Esophagus muscularis mucosa (tissue), 4 donors: ENCODE measurements at regions not wholly inside any gene's neighbourhood (a gene's known extent, or its start where the extent isn't known, plus 50 kb on each side); places are given as distances from the start of the nearest gene placed in this dataset.

Experiments
- DNase-seq: peaks from one replicate; pipeline ENCODE4 v3.0.0-alpha.2; 2017; ENCODE audit errors: extremely low spot score
- H3K27ac ChIP-seq, 4 donors: fragments of 200-600 bp; sonication (generic); replicated peaks in 1 of 4; 1 replicate in 3 of 4; 2 replicates in 1 of 4; pipeline ENCODE4 v1.5.1; 2016 to 2019; ENCODE audit warnings: mild to moderate bottlenecking in 1 of 4
- H3K27me3 ChIP-seq, 4 donors: fragments of 200-600 bp; sonication (generic); one replicate each; pipeline versions ENCODE4 v1.5.1 to v1.6.0; 2016 to 2019
- H3K36me3 ChIP-seq, 4 donors: fragments of 200-600 bp; sonication (generic); one replicate each; pipeline ENCODE4 v1.5.1; 2016 to 2019
- H3K4me1 ChIP-seq, 4 donors: fragments of 200-600 bp; sonication (generic); one replicate each; pipeline ENCODE4 v1.5.1; 2016 to 2019
- H3K4me3 ChIP-seq, 4 donors: fragments of 200-600 bp; sonication (generic); 1 replicate in 2 of 4; 2 replicates in 2 of 4; pipeline ENCODE4 v1.5.1; 2016 to 2019; ENCODE audit warnings: mild to moderate bottlenecking in 4 of 4, moderate library complexity in 1 of 4
- H3K9me3 ChIP-seq, 4 donors: fragments of 200-600 bp; sonication (generic); 1 replicate in 3 of 4; 2 replicates in 1 of 4; pipeline ENCODE4 v1.5.1; 2016 to 2019
- EP300 ChIP-seq: sonication (generic); formaldehyde crosslinking; IDR thresholded peaks from one replicate; pipeline ENCODE4 v1.6.1; 2017; ENCODE audit warnings: antibody characterized with exemption
- POLR2A ChIP-seq: fragments of 450-650 bp; IDR thresholded peaks from one replicate; pipeline ENCODE4 v1.6.1; 2017; ENCODE audit warnings: antibody characterized with exemption, moderate library complexity, mild to moderate bottlenecking, low read depth
- POLR2AphosphoS5 ChIP-seq, 2 donors: sonication (generic); formaldehyde crosslinking; IDR thresholded peaks; one replicate each; pipeline ENCODE4 v1.6.1; 2017; ENCODE audit warnings: antibody characterized with exemption in 2 of 2
- WGBS: methylation state at CpG from one replicate; pipeline ENCODE4 v1.1.5; 2018; 5-methylcytosine and 5-hydroxymethylcytosine counted together
- intact Hi-C: fragments of 100-400 bp; cut with DNase I; formaldehyde crosslinking; loops from one replicate; pipeline ENCODE4 v1.15.1; 2023
- TF ChIP-seq, protein P1 (sequence below), 3 experiments: fragments of 200-600 bp in 2 of 3; fragments of 450-650 bp in 1 of 3; sonication (generic) in 2 of 3; IDR thresholded peaks; one replicate each; pipeline ENCODE4 v1.5.1; 2017 to 2019; ENCODE audit warnings: antibody characterized with exemption in 3 of 3, mild to moderate bottlenecking in 2 of 3, moderate library complexity in 1 of 3

DNA sequence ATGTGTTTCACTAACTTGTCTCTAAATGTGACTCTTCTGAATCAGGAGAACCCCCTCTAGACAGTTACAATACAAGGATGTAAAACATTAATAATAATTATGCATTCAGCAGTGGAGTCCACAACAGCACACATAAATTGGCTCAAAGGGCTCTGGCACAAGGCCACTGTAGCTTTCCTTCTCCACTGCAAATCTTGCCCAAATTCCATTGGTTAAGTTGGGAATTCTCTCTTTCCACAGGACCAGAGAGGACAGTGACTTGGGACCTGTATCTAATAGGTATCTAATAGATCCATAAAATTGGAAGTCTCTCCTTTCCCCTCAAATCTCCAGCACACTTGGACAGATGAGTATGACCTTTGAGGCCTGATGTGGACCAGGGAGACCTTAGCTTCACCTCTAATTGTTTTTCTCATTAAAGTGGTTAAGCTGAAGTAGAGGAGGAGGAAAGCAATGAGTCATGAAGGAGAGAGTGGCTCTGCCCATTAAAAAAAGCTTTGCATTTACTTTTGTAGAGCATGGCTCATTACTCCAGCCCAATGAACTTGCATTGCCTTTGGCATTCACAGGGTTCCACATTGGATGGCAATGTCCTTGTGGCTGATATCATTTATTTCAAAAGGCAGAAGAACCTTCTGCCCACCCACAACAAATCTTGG is 72.3 kb upstream of the SH3RF1 start:
- Histone ChIP-seq H3K9me3 (no peaks in the 10 kb centered on the region), H3K4me1 (no peaks in the 10 kb centered on the region), H3K36me3 (no peaks in the 10 kb centered on the region), H3K27me3 (no peaks in the 10 kb centered on the region), H3K4me3 (no peak overlapping the region), H3K27ac (no peak overlapping the region)
- DNase-seq = no peak
- TF ChIP-seq, protein P1, sequence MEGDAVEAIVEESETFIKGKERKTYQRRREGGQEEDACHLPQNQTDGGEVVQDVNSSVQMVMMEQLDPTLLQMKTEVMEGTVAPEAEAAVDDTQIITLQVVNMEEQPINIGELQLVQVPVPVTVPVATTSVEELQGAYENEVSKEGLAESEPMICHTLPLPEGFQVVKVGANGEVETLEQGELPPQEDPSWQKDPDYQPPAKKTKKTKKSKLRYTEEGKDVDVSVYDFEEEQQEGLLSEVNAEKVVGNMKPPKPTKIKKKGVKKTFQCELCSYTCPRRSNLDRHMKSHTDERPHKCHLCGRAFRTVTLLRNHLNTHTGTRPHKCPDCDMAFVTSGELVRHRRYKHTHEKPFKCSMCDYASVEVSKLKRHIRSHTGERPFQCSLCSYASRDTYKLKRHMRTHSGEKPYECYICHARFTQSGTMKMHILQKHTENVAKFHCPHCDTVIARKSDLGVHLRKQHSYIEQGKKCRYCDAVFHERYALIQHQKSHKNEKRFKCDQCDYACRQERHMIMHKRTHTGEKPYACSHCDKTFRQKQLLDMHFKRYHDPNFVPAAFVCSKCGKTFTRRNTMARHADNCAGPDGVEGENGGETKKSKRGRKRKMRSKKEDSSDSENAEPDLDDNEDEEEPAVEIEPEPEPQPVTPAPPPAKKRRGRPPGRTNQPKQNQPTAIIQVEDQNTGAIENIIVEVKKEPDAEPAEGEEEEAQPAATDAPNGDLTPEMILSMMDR (IDR thresholded peaks at IDR 0.05) = no peak
- TF ChIP-seq POLR2A (no peak), POLR2AphosphoS5 (IDR thresholded peaks at IDR 0.05) (no peak), EP300 (no peak)
- intact Hi-C loops = no loop called here

- Histone ChIP-seq H3K27me3 (no peaks in the 10 kb centered on the region), H3K9me3 (no peaks in the 10 kb centered on the region), H3K36me3 (no peaks in the 10 kb centered on the region), H3K27ac (no peak overlapping the region), H3K4me1 (no peaks in the 10 kb centered on the region), H3K4me3 (no peak overlapping the region)
- WGBS = 97% methylated on average over 3 of the region's 3 CpGs
- no peak for DNase-seq
- no peak for TF ChIP-seq POLR2AphosphoS5 (IDR thresholded peaks at IDR 0.05)
- no peak for TF ChIP-seq EP300
- TF ChIP-seq POLR2A = no peak
- TF ChIP-seq, protein P1 (IDR thresholded peaks at IDR 0.05) = no peak
- intact Hi-C loops = no loop called here
Observed at GRCh38 chr4:169342159-169342860, 71.6 kb upstream of the SH3RF1 start.

DNA sequence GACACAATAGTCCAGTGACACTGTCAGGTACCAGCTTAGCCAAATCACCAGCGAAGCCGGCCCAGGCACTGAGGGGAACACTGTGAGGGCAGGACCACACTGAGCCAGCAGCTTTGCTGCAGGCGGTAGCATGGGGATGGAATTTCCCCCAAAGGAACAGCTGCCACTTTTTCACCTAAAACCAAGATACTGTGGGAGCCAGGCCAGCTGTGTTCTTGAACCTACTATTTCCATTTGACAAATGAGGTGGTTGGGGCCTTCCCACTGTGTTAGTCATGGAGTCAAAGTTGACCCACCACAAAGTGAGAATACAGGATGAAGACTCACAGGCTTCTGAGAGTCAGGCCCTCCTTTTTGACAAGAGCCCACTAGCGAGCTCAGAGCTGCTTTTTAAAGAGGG is 70.7 kb upstream of the SH3RF1 start:
- Histone ChIP-seq H3K4me1 (no peaks in the 10 kb centered on the region), H3K27ac (no peak overlapping the region), H3K27me3 (no peaks in the 10 kb centered on the region), H3K9me3 (no peaks in the 10 kb centered on the region), H3K4me3 (no peak overlapping the region), H3K36me3 (no peaks in the 10 kb centered on the region)
- WGBS = 90% methylated on average over 3 of the region's 4 CpGs
- TF ChIP-seq POLR2AphosphoS5 (IDR thresholded peaks at IDR 0.05) (no peak), EP300 (no peak), POLR2A (no peak)
- TF ChIP-seq, protein P1 (IDR thresholded peaks at IDR 0.05) = no peak
- DNase-seq = no peak
- intact Hi-C loops = no loop called here

- WGBS = 91% methylated on average over 3 of the region's 3 CpGs
- Histone ChIP-seq H3K27ac (no peak overlapping the region), H3K27me3 (no peaks in the 10 kb centered on the region), H3K9me3 (no peaks in the 10 kb centered on the region), H3K4me3 (no peak overlapping the region), H3K4me1 (no peaks in the 10 kb centered on the region), H3K36me3 (no peaks in the 10 kb centered on the region)
- DNase-seq = no peak
- TF ChIP-seq, protein P1 (IDR thresholded peaks at IDR 0.05) = no peak
- no peak for TF ChIP-seq EP300
- no peak for TF ChIP-seq POLR2A
- no peak for TF ChIP-seq POLR2AphosphoS5 (IDR thresholded peaks at IDR 0.05)
- intact Hi-C loops = no loop called here
Observed at GRCh38 chr4:169340834-169341233, 70.1 kb upstream of the SH3RF1 start.

- no peak overlapping the region for H3K4me3 ChIP-seq
- no peaks in the 10 kb centered on the region for H3K36me3 ChIP-seq
- no peak overlapping the region for H3K27ac ChIP-seq
- WGBS = 49% methylated on average over 2 of the region's 2 CpGs
- no peaks in the 10 kb centered on the region for H3K9me3 ChIP-seq
- DNase-seq = no peak
- no peaks in the 10 kb centered on the region for H3K27me3 ChIP-seq
- no peaks in the 10 kb centered on the region for H3K4me1 ChIP-seq
- no peak for TF ChIP-seq POLR2AphosphoS5 (IDR thresholded peaks at IDR 0.05)
- no peak for TF ChIP-seq EP300
- TF ChIP-seq, protein P1 (IDR thresholded peaks at IDR 0.05) = no peak
- no peak for TF ChIP-seq POLR2A
- intact Hi-C loops = no loop called here
Observed at GRCh38 chr4:169338241-169338640, 67.5 kb upstream of the SH3RF1 start.
